Prostate gland (tissue), 2 donors: ENCODE measurements at regions not wholly inside any gene's neighbourhood (a gene's known extent, or its start where the extent isn't known, plus 50 kb on each side); places are given as distances from the start of the nearest gene placed in this dataset.

Experiments used
- POLR2A ChIP-seq: fragments of 450-650 bp; IDR thresholded peaks from one replicate; pipeline ENCODE4 v1.6.1; 2016; ENCODE audit warnings: antibody characterized with exemption, mild to moderate bottlenecking
- POLR2AphosphoS5 ChIP-seq: sonication (generic); formaldehyde crosslinking; IDR thresholded peaks from one replicate; pipeline ENCODE4 v1.6.1; 2017; ENCODE audit warnings: antibody characterized with exemption
- TF ChIP-seq, protein P1 (sequence below), 4 experiments: fragments of 200-600 bp in 2 of 4; fragments of 450-650 bp in 2 of 4; sonication (generic) in 2 of 4; IDR thresholded peaks; 1 replicate in 3 of 4; 2 replicates in 1 of 4; pipeline ENCODE4 v1.5.1; 2016 to 2019; ENCODE audit warnings: antibody characterized with exemption in 4 of 4, mild to moderate bottlenecking in 2 of 4, moderate library complexity in 2 of 4

DNA sequence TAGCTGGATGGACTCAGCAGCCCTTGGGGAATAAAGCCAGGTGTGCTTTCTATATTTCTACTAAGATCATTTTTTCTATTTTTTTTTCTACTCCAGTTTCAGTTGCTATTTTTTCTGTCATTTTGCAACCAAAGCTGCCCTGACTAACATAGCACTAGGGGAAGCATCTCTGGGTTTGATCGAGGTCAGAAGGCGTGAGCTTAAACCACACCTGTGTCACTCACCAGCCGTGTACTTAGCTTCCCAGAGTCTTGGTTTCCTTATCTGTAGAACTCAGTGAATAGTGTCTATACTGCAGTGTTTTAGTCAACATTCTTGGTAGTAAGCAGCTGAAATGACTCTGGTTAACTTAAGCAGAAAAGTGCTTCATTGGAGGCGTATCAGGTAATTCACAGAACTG lies 489.6 kb upstream of the SPRED2 start:
- TF ChIP-seq, protein P1, sequence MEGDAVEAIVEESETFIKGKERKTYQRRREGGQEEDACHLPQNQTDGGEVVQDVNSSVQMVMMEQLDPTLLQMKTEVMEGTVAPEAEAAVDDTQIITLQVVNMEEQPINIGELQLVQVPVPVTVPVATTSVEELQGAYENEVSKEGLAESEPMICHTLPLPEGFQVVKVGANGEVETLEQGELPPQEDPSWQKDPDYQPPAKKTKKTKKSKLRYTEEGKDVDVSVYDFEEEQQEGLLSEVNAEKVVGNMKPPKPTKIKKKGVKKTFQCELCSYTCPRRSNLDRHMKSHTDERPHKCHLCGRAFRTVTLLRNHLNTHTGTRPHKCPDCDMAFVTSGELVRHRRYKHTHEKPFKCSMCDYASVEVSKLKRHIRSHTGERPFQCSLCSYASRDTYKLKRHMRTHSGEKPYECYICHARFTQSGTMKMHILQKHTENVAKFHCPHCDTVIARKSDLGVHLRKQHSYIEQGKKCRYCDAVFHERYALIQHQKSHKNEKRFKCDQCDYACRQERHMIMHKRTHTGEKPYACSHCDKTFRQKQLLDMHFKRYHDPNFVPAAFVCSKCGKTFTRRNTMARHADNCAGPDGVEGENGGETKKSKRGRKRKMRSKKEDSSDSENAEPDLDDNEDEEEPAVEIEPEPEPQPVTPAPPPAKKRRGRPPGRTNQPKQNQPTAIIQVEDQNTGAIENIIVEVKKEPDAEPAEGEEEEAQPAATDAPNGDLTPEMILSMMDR (IDR thresholded peaks at IDR 0.05): no peak
- TF ChIP-seq POLR2A (no peak), POLR2AphosphoS5 (no peak)
